Stimulated activated CD4-positive, alpha-beta T cell treated with anti-CD3 and anti-CD28 coated beads, TNF-alpha, amount 100 ng/mL, for 1 hour (primary cell): ENCODE measurements at regions not wholly inside any gene's neighbourhood (a gene's known extent, or its start where the extent isn't known, plus 50 kb on each side); places are given as distances from the start of the nearest gene placed in this dataset.

Experiments used
- DNase-seq, 3 donors: peaks; one replicate each; pipeline ENCODE4 v3.0.0-alpha.2; 2020; ENCODE audit warnings: low read depth in 3 of 3, low spot score in 1 of 3

DNA sequence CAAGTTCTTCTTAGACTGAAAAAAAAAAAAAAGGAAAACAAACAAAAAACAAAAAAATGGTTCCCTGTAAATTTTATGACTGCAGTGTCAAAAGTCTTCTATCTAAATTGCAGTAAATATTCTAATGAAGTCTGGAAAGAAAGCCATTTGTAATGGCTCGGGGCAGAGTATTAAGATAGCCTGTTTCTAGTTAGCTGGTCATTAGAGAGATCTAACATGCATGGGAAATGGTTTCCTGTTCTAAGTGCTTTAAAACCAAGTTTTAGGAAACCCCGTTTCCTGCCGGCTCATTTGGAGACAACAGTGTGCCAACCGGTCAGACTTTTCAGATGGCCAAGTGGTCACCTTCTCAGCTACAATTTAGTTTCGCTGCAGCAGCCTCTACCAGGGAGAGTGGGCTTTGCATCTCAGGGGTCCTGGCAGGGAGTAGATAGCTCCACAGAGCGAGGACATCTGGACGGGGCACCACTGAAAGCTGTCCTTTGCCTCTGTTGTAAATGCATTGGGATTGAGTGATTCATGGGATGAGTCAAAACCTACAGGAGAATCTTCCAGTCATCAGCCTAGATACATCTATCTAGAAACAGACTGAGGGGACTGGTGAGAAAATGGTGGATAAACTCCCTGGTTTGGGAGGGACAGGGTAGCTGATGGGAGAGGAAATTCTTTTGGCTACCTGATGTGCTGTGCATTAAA, 473.2 kb upstream of the SALL1 start:
- DNase-seq: no peak

DNA sequence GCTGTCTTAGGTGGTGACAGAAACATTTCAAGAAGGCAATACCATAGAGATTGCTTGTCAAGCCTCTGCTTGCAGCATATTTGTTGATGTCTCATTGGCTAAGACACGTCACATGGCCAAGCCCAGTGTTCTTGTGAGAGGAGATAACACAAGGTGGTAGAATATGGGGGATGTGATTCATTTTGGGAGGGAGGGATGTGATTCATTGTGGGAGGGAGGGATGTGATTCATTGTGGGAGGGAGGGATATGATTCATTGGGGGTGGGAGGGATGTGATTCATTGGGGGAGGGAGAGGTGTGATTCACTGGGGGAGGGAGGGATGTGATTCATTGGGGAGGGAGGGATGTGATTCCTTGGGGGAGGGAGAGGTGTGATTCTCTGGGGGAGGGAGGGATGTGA, 470.5 kb upstream of the SALL1 start:
- no peak for DNase-seq

DNA sequence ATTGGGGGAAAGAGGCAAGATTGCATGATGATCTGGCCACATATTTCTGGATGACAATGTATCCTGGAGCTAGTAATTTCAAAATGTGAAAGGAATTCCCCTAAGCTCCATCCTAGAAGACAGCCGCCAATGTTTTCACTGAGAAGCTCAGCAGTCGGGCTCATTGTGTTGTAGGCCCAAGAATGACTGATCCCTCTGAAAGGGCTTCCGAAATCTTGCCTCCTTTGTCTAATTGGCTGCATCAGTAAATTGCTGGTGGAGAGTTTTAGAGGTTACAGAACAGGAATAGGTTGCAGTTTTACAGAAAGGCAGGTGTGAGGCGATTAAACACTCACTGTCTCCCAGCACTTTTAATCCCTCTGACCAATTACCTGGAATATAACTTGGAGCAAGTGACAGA, 464.1 kb upstream of the SALL1 start:
- no peak for DNase-seq

DNA sequence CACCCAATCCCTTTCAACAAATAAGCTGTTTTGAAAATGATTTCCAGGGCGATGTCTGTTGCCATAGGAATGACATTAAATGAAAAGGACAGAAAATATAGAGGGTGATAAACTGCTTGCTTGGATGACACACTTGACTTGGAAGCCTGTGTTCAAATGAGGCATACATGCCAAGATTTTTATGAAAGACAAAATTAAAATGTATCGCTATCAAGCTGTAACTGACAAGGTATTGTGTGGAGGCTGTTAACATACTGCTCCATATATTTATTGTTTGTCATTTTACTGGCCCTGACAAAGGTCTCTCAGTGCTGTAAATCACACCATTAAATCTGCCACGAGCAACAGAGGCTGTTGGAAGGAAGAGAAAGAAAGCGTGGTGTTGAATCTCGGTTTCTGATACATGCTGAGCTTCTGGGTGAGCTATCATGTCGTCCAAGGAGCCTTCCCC, 456.2 kb upstream of the SALL1 start:
- no peak for DNase-seq

DNA sequence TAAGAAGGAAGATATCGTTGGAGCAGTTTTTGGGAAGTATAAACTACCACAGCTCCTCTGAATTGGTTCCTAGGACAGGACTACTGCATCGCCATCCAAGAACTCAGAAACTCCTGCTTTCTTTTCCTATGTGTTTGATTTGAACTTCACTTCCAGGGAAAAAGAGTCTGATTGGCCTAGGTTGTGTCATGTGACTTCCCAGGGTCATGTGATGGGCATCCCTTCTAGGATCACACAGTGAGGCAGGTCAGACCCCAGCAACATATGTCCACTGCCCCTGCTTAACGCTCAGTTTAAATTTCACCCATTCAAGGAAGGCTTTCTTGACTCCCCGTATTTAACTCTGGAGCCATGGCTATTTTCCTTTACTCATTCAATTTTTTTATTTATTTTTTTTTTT, 445.2 kb upstream of the SALL1 start:
- DNase-seq: no peak

DNA sequence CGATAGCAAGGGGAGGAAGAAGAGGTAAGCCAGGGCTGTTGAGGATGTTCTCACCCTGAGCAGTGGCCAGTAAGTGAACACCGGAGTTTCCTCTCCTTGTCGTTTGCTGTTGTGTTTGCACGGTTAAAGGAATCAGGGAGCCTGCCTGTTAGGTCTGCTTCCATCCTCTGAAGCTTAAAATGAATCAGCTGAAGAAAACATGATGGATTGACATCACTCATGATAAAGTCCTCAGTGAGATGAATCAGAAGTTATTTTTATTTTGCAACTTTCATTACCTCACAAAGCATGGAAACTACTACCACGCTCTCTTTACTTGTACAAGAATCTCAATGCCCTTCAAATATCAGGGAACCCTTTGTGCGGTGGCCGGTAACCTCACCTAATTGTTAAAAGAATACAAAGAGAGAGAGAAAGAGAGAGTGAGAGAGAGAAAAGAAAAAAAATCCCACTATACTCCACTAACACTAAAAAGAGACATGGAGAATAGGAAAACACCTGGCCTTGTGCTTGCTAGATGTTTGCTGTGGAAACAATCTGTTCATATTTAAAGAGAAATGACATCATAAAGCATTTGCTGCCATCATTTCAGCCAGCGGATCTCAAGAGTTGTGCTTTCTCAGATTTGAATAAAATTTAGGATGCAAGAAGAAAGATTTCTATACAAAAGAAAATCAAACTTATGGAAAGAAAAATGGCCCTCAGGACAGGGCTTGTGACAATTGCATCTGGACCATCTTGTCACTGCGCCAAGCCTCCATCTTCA, 441.6 kb upstream of the SALL1 start:
- DNase-seq: no peak

DNA sequence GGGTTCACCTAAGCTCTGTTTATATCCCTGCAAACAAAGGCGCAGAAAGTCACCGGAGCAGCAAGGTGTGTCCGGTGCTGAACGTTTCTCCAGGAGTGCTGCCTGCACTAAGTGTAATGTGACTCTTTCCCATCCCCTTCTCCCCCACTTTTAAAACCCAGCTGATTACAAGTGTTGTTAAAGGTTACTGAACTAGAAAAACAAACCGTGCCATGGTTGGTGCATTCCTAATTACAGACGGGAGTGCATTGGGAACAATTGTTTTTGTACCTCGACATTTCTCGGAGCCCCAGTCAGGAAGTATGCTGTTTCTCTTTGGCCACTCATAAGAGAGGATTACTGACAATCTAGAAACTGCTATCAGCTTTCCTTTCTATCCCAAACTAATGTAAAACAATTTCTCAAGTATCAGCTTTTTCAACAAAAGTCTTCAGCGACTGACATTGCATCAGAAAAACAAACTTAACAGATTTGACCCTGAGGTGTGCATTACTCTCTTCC, 441.0 kb upstream of the SALL1 start:
- DNase-seq: no peak

DNA sequence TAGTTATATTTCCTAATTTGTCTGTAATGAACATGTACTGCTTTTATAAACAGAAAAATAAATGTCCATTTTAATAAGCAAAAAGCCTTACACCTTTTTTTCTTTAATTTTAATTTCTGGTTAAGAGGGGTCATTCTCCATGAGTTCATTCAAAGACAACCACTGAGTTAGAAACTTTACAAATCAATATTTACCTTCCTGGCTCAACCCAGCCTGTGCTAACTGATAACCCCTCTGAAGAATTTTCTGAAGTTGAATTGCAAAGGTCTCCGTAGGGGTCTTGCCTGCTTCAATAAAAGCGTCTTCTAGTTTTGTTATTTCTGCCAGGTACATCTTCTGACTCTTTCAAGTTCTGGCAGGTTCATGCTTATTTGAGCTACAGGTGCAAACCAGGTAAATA, 440.4 kb upstream of the SALL1 start:
- DNase-seq: no peak

DNA sequence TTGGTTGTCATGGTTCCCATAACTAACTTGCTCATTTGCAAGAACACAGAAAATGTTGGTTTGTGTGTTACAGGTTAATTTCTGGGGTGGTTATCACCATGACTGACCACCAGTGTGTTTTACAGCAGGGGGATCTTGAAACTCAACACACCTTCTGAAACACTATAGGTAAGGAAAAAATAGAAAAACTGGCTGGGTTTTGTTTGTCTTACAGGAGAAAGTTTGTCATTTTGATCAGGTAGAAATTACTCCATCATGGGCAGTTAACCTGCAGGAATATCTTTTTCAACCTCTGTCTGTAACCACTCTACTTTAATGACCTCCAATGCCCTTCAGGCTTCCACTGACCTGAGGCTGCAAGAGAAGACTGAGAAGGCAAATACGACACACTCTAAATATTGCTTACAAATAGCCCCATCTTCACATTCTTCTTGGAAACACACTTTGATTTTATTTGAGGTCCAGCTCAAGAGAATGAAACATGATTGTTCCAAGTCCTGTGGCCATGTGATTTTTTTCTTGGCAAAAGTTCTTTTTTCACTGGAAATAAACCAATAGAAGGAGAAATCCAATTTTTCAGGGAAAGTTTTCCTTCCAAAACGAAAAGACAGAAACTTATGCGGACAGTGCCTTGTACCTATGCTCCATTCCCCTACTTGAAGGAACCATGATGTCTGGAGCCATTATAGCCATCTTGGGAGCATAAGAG, 428.7 kb upstream of the SALL1 start:
- DNase-seq: no peak

DNA sequence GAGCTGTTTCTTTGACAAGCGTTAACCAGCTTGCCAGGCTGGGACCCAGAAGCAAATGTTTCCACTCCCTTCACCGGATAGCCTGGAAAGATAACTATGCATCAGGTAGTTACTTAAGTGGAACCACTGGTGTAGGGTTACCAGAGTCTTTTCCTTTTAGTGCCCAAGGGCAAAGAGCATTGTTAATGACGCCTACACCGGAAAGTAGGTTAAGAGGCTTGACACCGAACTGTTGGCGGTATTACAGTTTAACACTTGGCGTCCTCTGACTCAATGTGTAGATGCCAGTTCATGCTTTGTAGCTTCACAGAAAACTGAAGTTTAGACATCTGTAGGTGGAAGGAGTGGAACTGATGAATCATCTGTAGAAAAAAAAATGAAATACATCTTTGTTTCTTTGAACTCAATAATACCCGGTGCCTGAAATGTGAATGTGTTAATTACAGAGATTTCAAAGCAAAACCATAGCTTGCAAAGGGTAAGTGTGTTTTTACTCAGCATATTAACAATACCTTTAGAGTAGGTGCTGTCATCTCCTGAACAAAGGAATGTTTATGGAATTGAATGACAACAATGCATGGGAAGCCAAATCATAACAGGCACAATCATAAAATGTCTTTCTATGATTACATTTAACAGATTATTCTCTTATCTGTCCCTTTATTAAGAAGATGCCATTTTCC, 426.7 kb upstream of the SALL1 start:
- no peak for DNase-seq

DNA sequence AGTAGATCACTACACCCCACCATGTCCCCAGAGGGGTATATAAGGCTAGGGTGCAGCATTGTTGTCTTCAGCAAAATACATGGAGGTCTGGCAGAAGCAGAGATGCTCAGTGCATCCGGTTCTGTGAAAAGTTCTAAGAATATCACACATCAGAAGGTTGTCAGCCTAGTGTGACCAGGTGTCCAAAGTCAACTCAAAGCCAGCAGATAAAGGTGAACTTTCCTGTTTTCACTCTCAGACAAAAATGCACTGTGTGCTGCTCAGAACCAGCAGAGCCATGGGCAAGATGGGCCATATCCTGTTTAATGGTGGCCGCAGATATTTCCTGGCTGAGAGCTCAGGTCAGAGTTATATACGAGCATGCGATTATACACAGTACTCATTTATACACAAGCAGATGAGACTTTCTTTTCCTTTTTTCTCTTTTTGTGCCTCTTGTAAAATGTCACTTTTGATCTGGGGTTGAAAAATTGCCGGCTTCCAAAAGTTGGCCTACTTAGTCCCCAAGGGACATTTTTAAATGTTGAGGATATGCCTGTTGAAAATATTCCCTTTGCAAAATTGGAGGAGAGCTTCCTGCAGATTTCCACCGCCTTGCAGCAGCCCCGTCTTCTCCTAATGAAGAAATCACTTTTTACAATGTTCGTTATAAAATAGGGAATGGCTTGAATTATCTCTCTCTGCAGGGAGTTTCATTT, 425.6 kb upstream of the SALL1 start:
- DNase-seq: no peak

DNA sequence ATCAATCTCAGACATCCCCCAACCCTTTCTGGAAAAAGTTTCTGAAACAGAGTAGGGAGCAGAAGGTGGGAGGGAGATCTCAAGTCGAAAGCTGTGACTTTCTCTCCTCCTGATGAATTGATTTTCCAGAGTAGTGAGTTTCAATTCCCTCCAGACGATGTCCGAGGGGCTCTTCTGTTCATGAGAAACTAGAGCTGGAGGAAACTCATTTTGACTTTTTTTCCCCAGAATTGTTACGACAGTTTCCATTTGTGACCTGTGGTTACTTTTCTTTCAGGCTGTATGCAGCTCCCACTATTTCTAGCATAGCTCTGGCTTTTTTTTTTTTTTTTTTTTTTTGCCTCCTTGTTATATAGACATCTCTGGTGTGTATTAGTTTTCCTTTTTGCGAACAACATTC, 422.1 kb upstream of the SALL1 start:
- no peak for DNase-seq

DNA sequence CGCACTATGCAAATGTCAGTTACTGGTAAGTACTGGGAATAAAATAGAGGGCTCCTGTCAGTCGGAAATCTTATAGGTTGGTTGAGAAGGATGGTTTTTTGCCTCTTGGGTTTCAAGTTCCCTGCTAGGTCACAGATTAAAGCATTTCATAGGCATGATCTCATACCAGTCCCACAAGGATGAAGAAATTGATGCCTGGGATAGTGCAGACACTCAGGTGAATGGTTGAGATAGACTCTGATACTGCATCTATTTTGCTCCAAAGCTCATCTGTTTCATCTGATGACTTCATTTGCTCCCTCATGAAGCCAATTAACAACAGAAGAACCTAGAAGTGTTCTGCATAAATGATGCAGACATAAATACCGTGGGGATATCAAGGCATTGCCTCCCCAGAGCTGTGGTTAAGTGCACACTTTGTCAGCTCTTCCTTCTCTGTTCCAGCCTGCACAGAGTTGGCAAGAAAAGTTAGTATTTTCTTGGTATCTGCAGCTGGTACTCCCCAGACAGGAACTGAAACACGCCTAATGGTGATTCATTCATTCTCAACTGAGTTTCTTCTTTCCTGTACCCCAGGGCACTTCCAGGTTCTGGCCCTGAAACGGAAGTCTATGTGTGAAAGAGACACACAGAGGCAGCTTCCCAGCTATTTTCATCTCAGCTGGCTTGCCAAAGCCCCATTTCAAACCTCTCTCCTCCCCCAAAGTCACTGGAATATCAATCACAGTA, 418.3 kb upstream of the SALL1 start:
- DNase-seq: no peak

DNA sequence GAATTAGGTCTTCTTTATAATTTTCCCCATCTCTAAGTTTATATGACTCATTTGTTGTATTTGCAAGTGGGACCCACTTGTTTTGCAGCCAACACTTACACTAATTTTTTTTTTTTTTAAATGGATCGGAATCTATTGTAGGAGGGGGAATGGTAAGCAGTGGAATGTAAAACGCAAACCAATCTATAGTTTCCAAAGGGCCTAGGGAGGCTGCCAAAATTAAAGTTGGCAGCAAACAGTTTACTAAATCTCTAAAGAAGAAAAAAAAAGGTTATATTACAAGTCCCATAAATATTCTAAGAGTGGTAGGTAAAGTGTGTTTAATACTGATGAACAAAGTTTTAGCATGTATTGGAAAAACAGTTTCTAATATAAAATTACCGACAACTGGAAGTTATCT, 416.8 kb upstream of the SALL1 start:
- no peak for DNase-seq

DNA sequence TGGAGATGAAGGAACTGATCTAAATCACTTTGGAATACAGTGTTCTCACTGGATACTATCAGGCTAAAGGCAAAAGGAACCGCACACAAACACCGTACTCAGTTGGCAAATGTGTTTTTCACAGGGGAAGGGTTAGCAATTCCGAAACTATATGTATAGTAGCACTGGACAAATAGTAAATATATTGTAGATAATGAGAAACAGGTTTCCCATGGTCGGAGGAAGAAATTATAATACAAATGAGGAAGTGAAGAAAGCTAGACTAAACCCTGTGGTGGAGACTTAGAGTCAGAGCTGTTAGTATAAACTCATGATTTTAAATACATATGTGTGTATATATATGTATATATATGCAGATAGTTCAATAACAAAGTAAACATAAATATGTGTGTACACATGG, 414.1 kb upstream of the SALL1 start:
- no peak for DNase-seq

DNA sequence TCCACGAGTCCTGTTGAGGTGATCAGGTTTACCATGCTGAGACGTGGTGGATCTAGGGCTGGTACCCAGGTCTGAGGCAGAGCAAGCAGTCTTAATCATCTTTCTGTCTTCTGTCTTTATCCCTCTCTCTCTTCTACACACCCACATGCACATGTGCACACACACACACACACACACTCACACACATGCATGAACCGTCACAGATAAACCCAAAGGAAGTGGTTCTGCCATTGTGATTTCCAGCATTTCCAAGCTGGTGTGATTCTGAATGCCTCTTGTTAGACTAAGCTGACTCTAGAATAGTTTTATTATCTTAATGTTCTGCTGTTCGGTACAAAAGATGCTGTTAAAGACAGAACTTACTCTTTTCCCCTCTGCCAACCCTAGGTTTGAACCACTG, 411.8 kb upstream of the SALL1 start:
- DNase-seq: no peak

DNA sequence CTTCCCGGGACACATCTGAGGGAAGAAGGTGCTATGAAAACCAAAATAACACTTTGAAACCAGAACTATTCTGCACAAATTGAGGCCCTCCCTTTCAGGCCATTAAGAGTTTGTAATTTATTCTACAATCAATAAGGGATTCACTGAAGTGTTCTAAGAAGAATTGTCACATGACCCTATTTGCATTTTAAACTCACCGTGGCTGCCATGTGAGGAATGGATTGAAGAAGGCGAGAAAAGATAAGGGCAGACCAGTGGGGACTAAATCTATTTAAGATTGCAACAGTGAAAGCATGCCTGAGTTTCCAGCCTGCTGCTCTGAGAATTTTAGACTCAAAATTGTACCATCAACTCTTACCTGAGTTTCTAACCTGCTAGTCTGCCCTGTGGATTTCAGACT, 408.8 kb upstream of the SALL1 start:
- no peak for DNase-seq

DNA sequence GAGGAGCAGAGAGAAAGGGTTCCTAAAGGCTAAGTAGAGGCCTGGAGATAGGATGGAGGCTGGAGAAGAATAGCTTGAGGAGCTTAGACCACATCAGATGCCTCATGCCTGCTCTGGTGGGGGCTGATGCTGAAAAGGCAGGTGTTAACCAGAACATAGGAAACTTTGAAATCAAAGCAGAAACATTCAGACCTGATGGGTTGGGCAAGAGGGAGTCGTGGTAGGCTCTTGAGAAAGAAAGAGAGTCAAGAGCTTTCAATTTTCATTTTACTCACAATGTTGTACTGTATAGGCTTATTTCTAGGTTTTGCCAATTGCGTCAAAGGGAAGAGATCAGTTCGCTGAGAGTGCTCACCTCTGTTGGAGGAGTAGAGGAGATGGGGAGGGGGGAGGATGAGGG, 406.6 kb upstream of the SALL1 start:
- DNase-seq: no peak

DNA sequence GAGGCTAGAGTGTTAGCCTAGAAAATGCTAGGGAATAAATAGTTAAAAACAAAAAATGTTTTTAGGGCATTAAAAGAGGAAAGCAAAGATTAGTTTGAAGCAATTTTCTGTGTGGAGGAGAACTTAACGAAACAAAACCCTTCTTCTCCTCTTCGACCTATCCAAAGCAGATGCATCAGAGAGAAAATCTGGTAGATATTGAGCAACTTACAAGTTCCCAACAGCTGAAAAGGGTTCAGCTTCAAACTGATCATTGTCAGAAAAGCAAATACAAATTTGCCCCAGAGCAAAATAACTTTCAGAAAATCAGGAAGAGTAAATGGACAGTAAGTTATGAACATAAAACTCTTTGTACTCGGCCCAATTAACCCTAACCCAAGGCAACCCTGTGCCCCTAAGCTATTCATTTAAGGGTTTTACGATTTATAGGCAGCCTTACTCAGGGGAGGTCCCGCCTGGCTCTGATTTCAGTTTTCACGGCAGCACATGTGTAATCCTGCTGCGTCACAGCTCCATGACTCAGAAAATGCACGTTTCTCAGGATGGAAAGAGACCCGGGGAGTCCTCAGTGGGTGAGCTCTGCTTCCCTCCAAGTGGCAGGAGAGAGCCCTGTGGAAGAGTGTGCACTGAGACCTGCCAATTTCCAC, 405.7 kb upstream of the SALL1 start:
- DNase-seq: no peak

DNA sequence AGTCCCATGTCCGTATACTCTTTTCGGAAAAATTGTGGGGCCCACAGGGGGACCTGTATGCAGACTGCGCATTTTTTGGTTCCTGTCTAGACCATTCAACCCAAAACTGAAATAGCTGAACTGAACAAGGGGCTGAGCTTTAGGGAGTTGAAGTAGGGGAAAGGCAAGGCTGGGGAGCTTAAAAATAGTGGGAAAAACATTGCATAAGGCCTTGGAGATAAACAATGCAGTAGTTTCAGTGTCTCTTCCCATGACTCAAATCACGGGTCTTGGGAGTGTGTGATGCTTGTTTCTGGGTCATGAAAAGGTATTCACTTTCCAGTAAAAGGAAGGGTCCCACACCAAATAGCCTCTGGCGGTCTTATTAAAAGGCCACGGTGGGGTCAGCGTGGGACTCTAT, 402.8 kb upstream of the SALL1 start:
- DNase-seq: no peak
